HUES64 (cell line): ENCODE measurements at regions not wholly inside any gene's neighbourhood (a gene's known extent, or its start where the extent isn't known, plus 50 kb on each side); places are given as distances from the start of the nearest gene placed in this dataset.

Experiments used
- H3K27ac ChIP-seq: 2 replicates; pipeline ENCODE4 v1.7.0; 2013; ENCODE audit warnings: low read depth, low read length, inconsistent platforms
- H3K27me3 ChIP-seq: 2 replicates; pipeline ENCODE4 v1.6.1; 2013; ENCODE audit warnings: mild to moderate bottlenecking, low read length; ENCODE audit not compliant: insufficient read depth
- H3K36me3 ChIP-seq: 2 replicates; pipeline ENCODE4 v1.6.1; 2013; ENCODE audit warnings: mild to moderate bottlenecking, low read length; ENCODE audit not compliant: insufficient read depth
- H3K4me1 ChIP-seq: 2 replicates; pipeline ENCODE4 v1.6.1; 2013; ENCODE audit warnings: mild to moderate bottlenecking, low read length, moderate library complexity; ENCODE audit not compliant: insufficient read depth
- H3K4me3 ChIP-seq: 2 replicates; pipeline ENCODE4 v1.5.1; 2013; ENCODE audit warnings: mild to moderate bottlenecking, low read length, moderate library complexity
- H3K9ac ChIP-seq: 2 replicates; pipeline ENCODE4 v1.6.1; 2013; ENCODE audit warnings: mild to moderate bottlenecking, low read depth, low read length
- H3K9me3 ChIP-seq: 2 replicates; pipeline ENCODE4 v1.6.1; 2013; ENCODE audit warnings: low read depth, low read length; ENCODE audit not compliant: insufficient read depth
- WGBS: fragments of 150-250, 120-280 bp; methylation state at CpG from one replicate; pipeline ENCODE4 v1.1.7; 2013; ENCODE audit warnings: missing lambda C conversion rate; 5-methylcytosine and 5-hydroxymethylcytosine counted together

- Histone ChIP-seq H3K9ac (no peak overlapping the region), H3K27ac (no peak overlapping the region), H3K27me3 (no peaks in the 10 kb centered on the region), H3K36me3 (no peaks in the 10 kb centered on the region), H3K4me3 (no peak overlapping the region), H3K4me1 (no peaks in the 10 kb centered on the region), H3K9me3 (no peaks in the 10 kb centered on the region)
- 97% methylated on average over 1 of the region's 1 CpG for WGBS
Measured at GRCh38 chr5:15338546-15338945, 161.4 kb upstream of the FBXL7 start.

- no peak overlapping the region for H3K9ac ChIP-seq
- WGBS, result 94% methylated on average over 4 of the region's 4 CpGs
- H3K27me3 ChIP-seq, result no peaks in the 10 kb centered on the region
- H3K36me3 ChIP-seq, result no peaks in the 10 kb centered on the region
- H3K4me3 ChIP-seq, result no peak overlapping the region
- no peak overlapping the region for H3K27ac ChIP-seq
- no peaks in the 10 kb centered on the region for H3K9me3 ChIP-seq
- no peaks in the 10 kb centered on the region for H3K4me1 ChIP-seq
Measured at GRCh38 chr5:15334551-15335266, 165.3 kb upstream of the FBXL7 start.

- Histone ChIP-seq H3K4me1 (no peaks in the 10 kb centered on the region), H3K27me3 (no peaks in the 10 kb centered on the region), H3K27ac (no peak overlapping the region), H3K36me3 (no peaks in the 10 kb centered on the region), H3K9ac (no peak overlapping the region), H3K9me3 (no peaks in the 10 kb centered on the region), H3K4me3 (no peak overlapping the region)
- WGBS, result 98% methylated on average over 1 of the region's 1 CpG
Measured at GRCh38 chr5:15333091-15333490, 166.9 kb upstream of the FBXL7 start.

- no peaks in the 10 kb centered on the region for H3K36me3 ChIP-seq
Measured at GRCh38 chr5:15326932-15327331, 173.0 kb upstream of the FBXL7 start.

GRCh38 chr5:15326471-15326870 is 173.5 kb upstream of the FBXL7 start:
- H3K36me3 ChIP-seq, result no peaks in the 10 kb centered on the region
- H3K27me3 ChIP-seq, result no peaks in the 10 kb centered on the region
- H3K4me1 ChIP-seq, result no peaks in the 10 kb centered on the region
- H3K4me3 ChIP-seq, result no peak overlapping the region
- WGBS, result 91% methylated on average over 2 of the region's 4 CpGs
- no peaks in the 10 kb centered on the region for H3K9me3 ChIP-seq
- H3K27ac ChIP-seq, result no peak overlapping the region
- no peak overlapping the region for H3K9ac ChIP-seq

More at GRCh38 chr5:15326932-15327331, 173.0 kb upstream of the FBXL7 start:
- Histone ChIP-seq H3K27ac (no peak overlapping the region), H3K9ac (no peak overlapping the region), H3K27me3 (no peaks in the 10 kb centered on the region), H3K4me3 (no peak overlapping the region), H3K4me1 (no peaks in the 10 kb centered on the region), H3K9me3 (no peaks in the 10 kb centered on the region)

- Histone ChIP-seq H3K4me3 (no peak overlapping the region), H3K9ac (no peak overlapping the region), H3K36me3 (no peaks in the 10 kb centered on the region), H3K27me3 (no peaks in the 10 kb centered on the region), H3K27ac (no peak overlapping the region), H3K4me1 (no peaks in the 10 kb centered on the region), H3K9me3 (no peaks in the 10 kb centered on the region)
Measured at GRCh38 chr5:15322421-15322820, 177.6 kb upstream of the FBXL7 start.

GRCh38 chr5:15321776-15322175 is 178.2 kb upstream of the FBXL7 start:
- Histone ChIP-seq H3K36me3 (no peaks in the 10 kb centered on the region), H3K27ac (no peak overlapping the region), H3K9me3 (no peaks in the 10 kb centered on the region), H3K4me1 (no peaks in the 10 kb centered on the region), H3K9ac (no peak overlapping the region), H3K4me3 (no peak overlapping the region), H3K27me3 (no peaks in the 10 kb centered on the region)
- 100% methylated on average over 2 of the region's 3 CpGs for WGBS

- H3K4me3 ChIP-seq, result no peak overlapping the region
- no peaks in the 10 kb centered on the region for H3K9me3 ChIP-seq
- no peak overlapping the region for H3K27ac ChIP-seq
- no peak overlapping the region for H3K9ac ChIP-seq
- 96% methylated on average over 1 of the region's 1 CpG for WGBS
- no peaks in the 10 kb centered on the region for H3K4me1 ChIP-seq
- no peaks in the 10 kb centered on the region for H3K27me3 ChIP-seq
- no peaks in the 10 kb centered on the region for H3K36me3 ChIP-seq
Measured at GRCh38 chr5:15320871-15321270, 179.1 kb upstream of the FBXL7 start.

GRCh38 chr5:15304914-15305834 is 194.8 kb upstream of the FBXL7 start:
- Histone ChIP-seq H3K36me3 (no peaks in the 10 kb centered on the region), H3K4me1 (no peaks in the 10 kb centered on the region), H3K27ac (no peak overlapping the region), H3K4me3 (no peak overlapping the region), H3K27me3 (no peaks in the 10 kb centered on the region), H3K9ac (no peak overlapping the region), H3K9me3 (no peaks in the 10 kb centered on the region)
- WGBS, result 100% methylated on average over 1 of the region's 2 CpGs

GRCh38 chr5:15304066-15304731 is 195.8 kb upstream of the FBXL7 start:
- Histone ChIP-seq H3K4me3 (no peak overlapping the region), H3K4me1 (no peaks in the 10 kb centered on the region), H3K9ac (no peak overlapping the region), H3K9me3 (no peaks in the 10 kb centered on the region), H3K27me3 (no peaks in the 10 kb centered on the region), H3K27ac (no peak overlapping the region), H3K36me3 (no peaks in the 10 kb centered on the region)
- 91% methylated on average over 2 of the region's 2 CpGs for WGBS

- Histone ChIP-seq H3K9me3 (no peaks in the 10 kb centered on the region), H3K4me3 (no peak overlapping the region), H3K27ac (no peak overlapping the region), H3K4me1 (no peaks in the 10 kb centered on the region), H3K9ac (no peak overlapping the region), H3K36me3 (no peaks in the 10 kb centered on the region), H3K27me3 (no peaks in the 10 kb centered on the region)
- WGBS, result 87% methylated on average over 5 of the region's 5 CpGs
Measured at GRCh38 chr5:15300141-15300540, 199.8 kb upstream of the FBXL7 start.
